ENCODE measurements at regions not wholly inside any gene's neighbourhood (a gene's known extent, or its start where the extent isn't known, plus 50 kb on each side); places are given as distances from the start of the nearest gene placed in this dataset.

DNA sequence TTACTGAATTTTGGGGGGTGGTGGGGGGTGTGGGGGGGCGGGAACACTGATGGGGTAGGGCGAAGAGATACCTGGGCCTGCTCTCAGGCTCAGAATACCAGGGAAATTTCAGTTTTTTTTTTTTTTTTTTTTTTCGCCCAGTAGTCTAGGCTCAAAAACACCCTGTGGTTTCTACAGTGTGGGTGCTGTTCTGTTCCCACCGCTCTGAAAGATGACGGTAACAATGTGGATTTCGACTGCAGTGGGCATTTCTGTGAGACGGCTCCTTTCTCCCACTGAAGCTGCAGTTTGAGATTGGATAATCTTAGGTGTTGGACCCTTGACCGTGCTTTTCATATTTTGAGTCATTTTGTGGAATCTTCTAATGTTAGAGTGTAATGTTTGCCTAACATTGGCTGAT, 143.8 kb upstream of the RGMA start:
- TF ChIP-seq, protein P1, sequence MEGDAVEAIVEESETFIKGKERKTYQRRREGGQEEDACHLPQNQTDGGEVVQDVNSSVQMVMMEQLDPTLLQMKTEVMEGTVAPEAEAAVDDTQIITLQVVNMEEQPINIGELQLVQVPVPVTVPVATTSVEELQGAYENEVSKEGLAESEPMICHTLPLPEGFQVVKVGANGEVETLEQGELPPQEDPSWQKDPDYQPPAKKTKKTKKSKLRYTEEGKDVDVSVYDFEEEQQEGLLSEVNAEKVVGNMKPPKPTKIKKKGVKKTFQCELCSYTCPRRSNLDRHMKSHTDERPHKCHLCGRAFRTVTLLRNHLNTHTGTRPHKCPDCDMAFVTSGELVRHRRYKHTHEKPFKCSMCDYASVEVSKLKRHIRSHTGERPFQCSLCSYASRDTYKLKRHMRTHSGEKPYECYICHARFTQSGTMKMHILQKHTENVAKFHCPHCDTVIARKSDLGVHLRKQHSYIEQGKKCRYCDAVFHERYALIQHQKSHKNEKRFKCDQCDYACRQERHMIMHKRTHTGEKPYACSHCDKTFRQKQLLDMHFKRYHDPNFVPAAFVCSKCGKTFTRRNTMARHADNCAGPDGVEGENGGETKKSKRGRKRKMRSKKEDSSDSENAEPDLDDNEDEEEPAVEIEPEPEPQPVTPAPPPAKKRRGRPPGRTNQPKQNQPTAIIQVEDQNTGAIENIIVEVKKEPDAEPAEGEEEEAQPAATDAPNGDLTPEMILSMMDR (IDR thresholded peaks at IDR 0.05; ENCODE audit: insufficient read depth, low read depth, low read length) = no peak
- ChIA-PET CTCF (no interaction called here), POLR2A (no interaction called here)

DNA sequence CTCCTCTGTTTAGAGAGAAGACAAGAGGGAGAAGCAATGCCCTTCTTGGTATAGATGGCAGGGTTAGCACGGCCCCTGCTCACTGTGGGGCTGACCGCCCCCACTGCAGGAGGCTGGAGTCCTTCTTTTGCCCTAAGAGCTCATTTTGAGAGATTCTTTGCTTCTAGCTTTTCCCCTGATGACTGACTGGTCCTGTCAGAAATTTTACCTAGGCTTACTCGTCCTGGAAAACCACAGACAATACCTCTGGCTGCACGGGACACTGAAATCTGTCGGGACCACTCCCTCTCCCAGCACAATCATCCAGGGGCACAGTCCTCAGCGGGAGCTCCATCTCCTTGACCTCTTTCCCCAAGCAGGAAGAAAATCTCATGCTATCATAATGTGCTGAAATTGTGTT, 143.0 kb upstream of the RGMA start:
- Histone ChIP-seq H3K4me3 (ENCODE audit: low read depth, low read length) (no peak overlapping the region), H3K36me3 (ENCODE audit: control insufficient read depth, insufficient read depth, low read length) (no peaks in the 10 kb centered on the region), H3K27me3 (ENCODE audit: control insufficient read depth, insufficient read depth, low read length) (no peaks in the 10 kb centered on the region)
- TF ChIP-seq, protein P1 (IDR thresholded peaks at IDR 0.05; ENCODE audit: insufficient read depth, low read depth, low read length) = no peak
- ChIA-PET POLR2A (no interaction called here), CTCF (no interaction called here)
- DNase-seq (ENCODE audit: low read depth) = no peak

More for the DNA sequence above, 143.8 kb upstream of the RGMA start:
- Histone ChIP-seq H3K27me3 (ENCODE audit: control insufficient read depth, insufficient read depth, low read length) (no peaks in the 10 kb centered on the region), H3K4me3 (ENCODE audit: low read depth, low read length) (no peak overlapping the region), H3K36me3 (ENCODE audit: control insufficient read depth, insufficient read depth, low read length) (no peaks in the 10 kb centered on the region)
- no peak for DNase-seq (ENCODE audit: low read depth)

DNA sequence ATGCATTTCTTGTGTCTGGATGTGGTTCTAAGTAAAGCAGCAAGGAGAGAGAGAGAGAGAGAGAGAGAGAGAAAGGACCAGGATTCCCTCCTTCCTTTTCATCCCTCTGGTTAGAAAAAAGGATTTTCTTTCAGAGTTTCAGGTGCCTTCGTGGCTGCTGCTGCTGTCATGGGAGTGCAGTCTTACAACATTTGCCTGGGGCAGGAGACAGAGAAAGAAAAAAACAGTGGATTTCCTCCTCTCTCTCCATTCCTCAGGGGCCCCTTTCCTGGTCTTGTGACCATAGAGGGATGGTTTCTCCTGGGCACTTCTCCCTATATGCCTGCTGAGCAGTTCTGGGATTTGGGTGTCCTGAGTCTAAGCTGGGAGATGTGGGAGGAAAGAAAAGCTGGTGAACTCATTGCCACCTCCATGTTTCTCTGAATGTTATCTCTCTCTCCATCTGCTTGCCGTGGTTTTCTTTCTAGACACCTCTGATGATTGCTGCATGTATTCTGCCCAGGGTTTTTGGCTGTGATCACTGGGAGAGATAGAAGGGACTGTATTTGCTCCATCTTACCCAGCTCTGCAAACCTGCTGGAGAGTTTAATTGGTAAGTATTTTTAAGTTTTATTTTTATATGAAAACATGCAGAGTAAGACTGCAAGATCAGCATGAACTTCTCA, 142.4 kb upstream of the RGMA start:
- H3K36me3 ChIP-seq (ENCODE audit: control insufficient read depth, insufficient read depth, low read length) = no peaks in the 10 kb centered on the region
- POLR2A ChIA-PET = no interaction called here
- TF ChIP-seq, protein P1 (IDR thresholded peaks at IDR 0.05; ENCODE audit: insufficient read depth, low read depth, low read length) = no peak
- CTCF ChIA-PET = no interaction called here
- DNase-seq (ENCODE audit: low read depth) = no peak
- no peaks in the 10 kb centered on the region for H3K27me3 ChIP-seq (ENCODE audit: control insufficient read depth, insufficient read depth, low read length)
- H3K4me3 ChIP-seq (ENCODE audit: low read depth, low read length) = no peak overlapping the region

DNA sequence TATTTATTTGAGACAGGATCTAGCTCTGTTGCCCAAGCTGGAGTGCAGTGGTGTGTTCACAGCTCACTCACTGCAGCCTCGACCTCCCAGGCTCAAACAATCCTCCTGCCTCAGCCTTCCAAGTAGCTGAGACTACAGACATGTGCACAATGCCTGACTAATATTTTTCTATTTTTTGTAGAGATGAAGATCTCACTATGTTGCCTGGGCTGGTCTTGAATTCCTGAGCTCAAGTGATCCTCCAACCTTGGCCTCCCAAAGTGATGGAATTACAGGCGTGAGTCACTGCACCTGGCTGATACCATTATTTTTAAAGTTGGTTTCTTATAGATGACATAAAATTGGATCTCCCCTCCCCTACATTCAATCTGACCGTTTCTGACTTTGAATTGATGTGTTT, 139.5 kb upstream of the RGMA start:
- no peak for DNase-seq (ENCODE audit: low read depth)
- TF ChIP-seq, protein P1 (IDR thresholded peaks at IDR 0.05; ENCODE audit: insufficient read depth, low read depth, low read length) = no peak
- Histone ChIP-seq H3K27me3 (ENCODE audit: control insufficient read depth, insufficient read depth, low read length) (no peaks in the 10 kb centered on the region), H3K36me3 (ENCODE audit: control insufficient read depth, insufficient read depth, low read length) (no peaks in the 10 kb centered on the region), H3K4me3 (ENCODE audit: low read depth, low read length) (no peak overlapping the region)
- POLR2A ChIA-PET = no interaction called here
- CTCF ChIA-PET = interaction anchor here (0.6 kb wide), 1 partner anchor 68 kb away, joined by 4 read pairs; no protein-coding TSS in a partner anchor

DNA sequence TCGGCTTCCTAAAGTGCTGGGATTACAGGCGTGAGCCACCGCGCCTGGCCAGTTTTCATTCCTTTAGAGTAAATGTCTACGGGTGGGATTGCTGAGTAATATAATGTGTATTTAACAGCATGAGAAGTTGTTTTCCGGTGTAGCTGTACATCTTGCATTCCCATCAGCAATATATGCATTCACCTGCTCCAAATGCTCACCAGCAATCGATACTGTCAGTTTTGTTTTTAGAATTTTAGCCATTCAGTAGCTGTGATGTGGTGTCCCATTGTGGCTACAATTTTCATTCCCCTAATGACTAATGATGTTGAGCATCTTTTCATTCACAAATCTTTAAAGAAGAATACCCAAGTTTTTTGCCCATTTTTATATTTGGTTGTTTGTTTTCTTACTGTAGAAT, 134.8 kb upstream of the RGMA start:
- DNase-seq (ENCODE audit: low read depth) = no peak
- Histone ChIP-seq H3K36me3 (ENCODE audit: control insufficient read depth, insufficient read depth, low read length) (no peaks in the 10 kb centered on the region), H3K4me3 (ENCODE audit: low read depth, low read length) (no peak overlapping the region), H3K27me3 (ENCODE audit: control insufficient read depth, insufficient read depth, low read length) (no peaks in the 10 kb centered on the region)
- POLR2A ChIA-PET = no interaction called here
- CTCF ChIA-PET = no interaction called here
- TF ChIP-seq, protein P1 (IDR thresholded peaks at IDR 0.05; ENCODE audit: insufficient read depth, low read depth, low read length) = no peak

All from BJ (cell line).